HG03575 (cell line): ENCODE measurements at regions not wholly inside any gene's neighbourhood (a gene's known extent, or its start where the extent isn't known, plus 50 kb on each side); places are given as distances from the start of the nearest gene placed in this dataset.

Experiments
- ATAC-seq: cut with Tn5 transposase; IDR thresholded peaks from one replicate; pipeline ENCODE4 v1.9.1; 2021; ENCODE audit not compliant: unreplicated experiment, insufficient number of reproducible peaks, low FRiP score; ENCODE audit errors: extremely low read depth

DNA sequence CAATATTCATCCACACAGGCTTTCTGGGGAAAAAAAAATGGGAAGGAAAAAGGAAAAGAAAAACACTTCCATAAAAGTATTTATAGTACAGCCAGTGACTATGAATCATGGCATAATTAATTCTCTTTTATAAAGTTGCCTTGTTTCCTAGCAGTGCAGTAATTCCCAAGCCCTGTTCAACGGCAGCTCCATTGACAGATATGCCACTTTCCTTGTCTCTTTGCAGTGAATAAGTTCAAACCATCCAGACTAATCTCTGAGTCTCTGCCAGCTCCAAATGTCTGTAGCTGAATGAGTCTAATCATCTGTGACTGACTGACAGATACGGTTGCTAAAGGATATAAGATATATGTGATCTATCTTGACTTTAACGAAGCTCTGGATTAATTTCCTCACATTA, 52.9 kb upstream of the KCNJ16 start:
- no peak for ATAC-seq

DNA sequence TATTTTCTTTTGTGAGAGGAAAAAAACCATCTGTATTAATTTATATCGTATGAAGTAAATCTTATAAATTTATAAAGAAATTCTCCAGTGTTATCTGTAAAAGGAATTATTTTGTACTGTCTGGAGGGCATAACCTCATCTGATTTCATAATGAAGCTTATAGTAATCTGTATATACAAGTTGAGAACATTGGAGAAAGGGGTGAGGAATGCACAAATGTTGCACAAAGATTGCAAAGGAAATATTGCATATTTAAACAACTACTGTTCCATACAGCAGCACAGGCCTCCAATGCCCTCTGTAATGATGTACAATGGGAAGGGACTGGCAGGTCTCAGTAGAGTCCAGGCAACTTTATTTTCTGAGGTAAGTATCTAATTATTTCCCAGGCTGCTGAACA, 50.8 kb upstream of the KCNJ16 start:
- ATAC-seq = no peak
